Nephron progenitor cell (in vitro differentiated cells): ENCODE measurements at regions not wholly inside any gene's neighbourhood (a gene's known extent, or its start where the extent isn't known, plus 50 kb on each side); places are given as distances from the start of the nearest gene placed in this dataset.

Source experiments
- DNase-seq: peaks from one replicate; pipeline ENCODE4 v3.0.0; 2021
- H3K27ac Mint-ChIP-seq: 2 replicates; pipeline ENCODE4 v1.8.0; 2021; ENCODE audit warnings: mild to moderate bottlenecking, moderate library complexity, mixed read lengths
- H3K27me3 Mint-ChIP-seq: 2 replicates; pipeline ENCODE4 v1.8.0; 2021; ENCODE audit warnings: mild to moderate bottlenecking, low read depth, mixed read lengths; ENCODE audit not compliant: poor library complexity
- H3K36me3 Mint-ChIP-seq: 2 replicates; pipeline ENCODE4 v1.8.0; 2021; ENCODE audit warnings: low read depth, mixed read lengths
- H3K4me1 Mint-ChIP-seq: 2 replicates; pipeline ENCODE4 v1.8.0; 2021; ENCODE audit warnings: mixed read lengths
- H3K4me3 Mint-ChIP-seq: 2 replicates; pipeline ENCODE4 v1.8.0; 2021; ENCODE audit warnings: mild to moderate bottlenecking, moderate library complexity, mixed read lengths
- H3K9me3 Mint-ChIP-seq: 2 replicates; pipeline ENCODE4 v1.8.0; 2021; ENCODE audit warnings: mild to moderate bottlenecking, moderate library complexity, mixed read lengths
- CTCF ChIP-seq: fragments of 200-600 bp; sonication (generic); IDR thresholded peaks from 2 replicates; pipeline ENCODE4 v1.5.0; 2021; ENCODE audit warnings: antibody characterized with exemption

DNA sequence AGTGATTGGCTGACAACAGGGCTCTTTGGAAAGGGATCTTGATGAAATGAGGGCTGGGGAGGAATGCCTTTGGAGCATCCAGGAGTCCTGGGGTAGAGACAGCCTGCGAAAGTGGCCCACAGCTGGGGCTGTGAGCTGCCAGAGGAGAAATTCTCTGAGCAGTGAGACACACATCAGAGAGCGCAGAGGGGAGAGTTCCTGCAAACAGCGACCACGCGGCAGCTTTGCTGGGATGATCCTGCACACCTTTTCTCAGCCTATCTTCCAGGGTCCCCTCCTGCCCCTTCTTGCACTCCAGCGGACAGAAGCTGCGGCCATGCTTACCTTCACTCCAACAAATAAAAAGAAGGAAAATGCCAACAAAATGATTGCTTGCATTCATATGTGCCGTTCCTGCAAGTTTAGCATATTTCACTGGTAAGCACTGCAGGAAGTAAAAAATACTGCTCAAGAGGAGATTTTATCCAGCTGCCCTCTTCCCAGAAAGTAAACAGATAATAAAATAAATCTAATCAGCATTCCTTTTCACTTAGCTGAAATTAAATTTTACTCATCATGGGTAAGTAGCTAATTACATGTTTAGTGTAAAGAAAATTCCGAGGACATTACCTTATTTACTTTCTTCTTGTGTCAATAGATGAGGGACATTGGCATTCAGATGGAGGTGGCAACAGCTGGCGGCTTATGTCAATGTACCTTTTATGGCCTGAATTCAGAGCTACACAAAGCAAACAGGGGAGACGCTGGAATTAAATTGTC is 339.9 kb upstream of the ARID1B start:
- H3K4me1 Mint-ChIP-seq: peaks cover 16% of the 10 kb centered on the region
- TF ChIP-seq CTCF: no peak

DNA sequence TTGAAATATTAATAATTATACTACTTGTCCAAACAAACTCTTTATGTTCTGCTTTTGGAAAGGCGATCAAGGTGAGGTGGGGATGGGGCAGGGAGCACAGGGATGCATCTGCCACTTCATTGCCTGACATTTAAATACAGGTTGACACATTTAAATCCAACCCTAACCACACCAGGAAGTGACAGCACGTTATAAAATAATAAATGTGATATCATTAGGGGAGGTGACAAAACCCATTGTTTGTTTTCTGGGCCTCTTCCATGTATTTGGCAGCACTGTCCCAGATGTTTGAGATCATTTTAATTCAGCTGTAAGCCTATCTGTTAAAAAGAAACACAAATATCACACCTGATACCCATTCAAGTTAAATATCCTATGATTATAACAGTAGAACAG is 342.4 kb upstream of the ARID1B start:
- no peak overlapping the region for H3K27ac Mint-ChIP-seq

More for the DNA sequence above, 339.9 kb upstream of the ARID1B start:
- H3K9me3 Mint-ChIP-seq: peaks cover 17% of the 10 kb centered on the region
- no peak for DNase-seq
- H3K36me3 Mint-ChIP-seq: no peaks in the 10 kb centered on the region
- H3K4me3 Mint-ChIP-seq: no peak overlapping the region
- H3K27me3 Mint-ChIP-seq: peaks cover 5% of the 10 kb centered on the region
- H3K27ac Mint-ChIP-seq: no peak overlapping the region

DNA sequence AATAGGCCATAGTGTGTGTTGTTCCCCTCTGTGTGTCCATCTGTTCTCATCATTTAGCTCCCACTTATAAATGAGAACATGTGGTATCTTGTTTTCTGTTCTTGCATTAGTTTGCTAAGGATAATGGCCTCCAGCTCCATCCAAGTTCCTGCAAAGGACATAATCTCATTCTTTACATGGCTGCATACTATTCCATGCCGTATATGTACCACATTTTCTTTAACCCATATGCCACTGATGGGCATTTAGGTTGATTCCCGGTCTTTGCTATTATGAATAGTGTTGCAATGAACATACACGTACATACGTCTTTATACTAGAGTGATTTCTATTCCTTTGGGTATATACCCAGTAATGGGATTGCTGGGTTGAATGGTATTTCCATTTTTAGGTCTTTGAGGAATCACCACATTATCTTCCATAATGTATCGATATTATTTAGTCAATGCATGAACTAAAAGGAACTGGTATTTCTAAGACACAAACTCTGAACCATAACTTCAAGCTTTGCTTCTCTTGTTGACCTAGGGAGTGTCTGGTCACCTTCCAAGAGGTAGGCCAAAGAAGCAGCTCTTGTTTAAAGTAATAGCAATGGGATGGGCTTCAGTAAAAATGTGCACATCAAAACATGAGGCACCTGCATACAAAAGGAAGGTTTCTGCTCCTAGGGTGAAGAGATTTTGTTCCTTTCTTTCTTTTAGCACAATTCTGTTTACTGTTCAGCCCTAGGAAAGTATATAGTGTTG is 343.0 kb upstream of the ARID1B start:
- no peak overlapping the region for H3K4me3 Mint-ChIP-seq
- no peaks in the 10 kb centered on the region for H3K36me3 Mint-ChIP-seq
- H3K27ac Mint-ChIP-seq: no peak overlapping the region
- no peak for DNase-seq
- peaks cover 5% of the 10 kb centered on the region for H3K27me3 Mint-ChIP-seq
- no peak for TF ChIP-seq CTCF
- H3K9me3 Mint-ChIP-seq: peaks cover 10% of the 10 kb centered on the region
- peaks cover 40% of the 10 kb centered on the region for H3K4me1 Mint-ChIP-seq

More for the DNA sequence above, 342.4 kb upstream of the ARID1B start:
- no peak for TF ChIP-seq CTCF
- no peaks in the 10 kb centered on the region for H3K36me3 Mint-ChIP-seq
- H3K9me3 Mint-ChIP-seq: peaks cover 10% of the 10 kb centered on the region
- DNase-seq: no peak
- peaks cover 5% of the 10 kb centered on the region for H3K27me3 Mint-ChIP-seq
- peaks cover 34% of the 10 kb centered on the region for H3K4me1 Mint-ChIP-seq
- H3K4me3 Mint-ChIP-seq: no peak overlapping the region

DNA sequence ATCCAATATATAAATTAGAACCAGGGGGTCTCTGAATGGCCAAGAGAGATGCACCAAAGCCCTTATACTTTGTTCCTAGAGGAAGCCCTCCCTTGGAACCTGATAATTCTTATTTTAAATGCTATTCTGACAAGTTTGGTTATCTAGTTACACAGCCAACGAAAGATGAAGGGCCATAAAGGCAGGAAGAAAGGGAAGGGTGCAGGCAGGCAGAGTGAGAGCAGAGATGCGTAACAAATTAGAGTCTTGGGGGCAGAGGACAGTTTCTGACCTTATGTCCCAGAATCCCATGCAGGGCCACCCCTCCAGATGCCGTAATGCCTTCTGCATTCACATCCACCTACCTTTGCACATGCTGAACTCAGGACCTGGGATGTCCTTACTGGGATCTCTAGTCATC is 344.6 kb upstream of the ARID1B start:
- no peak for TF ChIP-seq CTCF
- no peak for DNase-seq
- Mint-ChIP-seq H3K4me1 (peaks cover 36% of the 10 kb centered on the region), H3K9me3 (peaks cover 10% of the 10 kb centered on the region), H3K27me3 (peaks cover 5% of the 10 kb centered on the region), H3K4me3 (no peak overlapping the region), H3K36me3 (no peaks in the 10 kb centered on the region), H3K27ac (no peak overlapping the region)

DNA sequence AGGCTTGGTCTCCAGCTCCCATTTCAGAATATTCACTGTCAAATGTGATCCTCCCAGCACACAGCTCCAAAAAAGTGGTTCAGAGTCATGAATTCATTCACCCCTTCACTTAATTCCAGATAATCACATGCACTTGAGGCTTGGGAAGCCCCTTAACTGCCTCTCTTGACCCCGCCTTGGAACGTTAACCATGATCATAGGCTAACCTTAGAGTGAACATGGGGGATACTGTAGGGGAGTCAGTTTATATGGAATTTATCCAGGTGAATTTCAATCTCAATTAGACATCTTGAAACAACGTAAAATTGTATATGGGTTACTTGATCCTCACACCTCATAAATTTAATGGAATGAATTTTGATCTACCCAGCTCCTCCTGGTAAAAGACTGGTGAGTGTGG is 346.8 kb upstream of the ARID1B start:
- Mint-ChIP-seq H3K4me3 (no peak overlapping the region), H3K27ac (no peak overlapping the region), H3K27me3 (no peaks in the 10 kb centered on the region), H3K4me1 (peaks cover 29% of the 10 kb centered on the region), H3K9me3 (peaks cover 10% of the 10 kb centered on the region), H3K36me3 (no peaks in the 10 kb centered on the region)
- no peak for TF ChIP-seq CTCF
- no peak for DNase-seq
